HepG2 (cell line): ENCODE measurements at regions not wholly inside any gene's neighbourhood (a gene's known extent, or its start where the extent isn't known, plus 50 kb on each side); places are given as distances from the start of the nearest gene placed in this dataset.

Source experiments
- AHR ChIP-seq: IDR thresholded peaks from 2 replicates; pipeline ENCODE4 v1.6.1; 2018; ENCODE audit warnings: missing genetic modification reagents, missing compliant biosample characterization
- ATAD3A ChIP-seq: sonication (generic); formaldehyde crosslinking; IDR thresholded peaks from 2 replicates; pipeline ENCODE4 v1.4.0; 2020; ENCODE audit warnings: missing genetic modification reagents
- ATF3 ChIP-seq: sonication (generic); formaldehyde crosslinking; IDR thresholded peaks from 2 replicates; pipeline ENCODE4 v1.4.0; 2020; ENCODE audit warnings: missing genetic modification reagents
- HES4 ChIP-seq: sonication (generic); formaldehyde crosslinking; IDR thresholded peaks from 2 replicates; pipeline ENCODE4 v1.9.0; 2021; ENCODE audit warnings: mild to moderate bottlenecking, missing genetic modification reagents, borderline replicate concordance
- ISL2 ChIP-seq: sonication (generic); formaldehyde crosslinking; IDR thresholded peaks from 2 replicates; pipeline ENCODE4 v1.5.0; 2020; ENCODE audit warnings: missing genetic modification reagents
- SALL1 ChIP-seq: sonication (generic); formaldehyde crosslinking; IDR thresholded peaks from 2 replicates; pipeline ENCODE4 v1.8.0; 2022; ENCODE audit warnings: mild to moderate bottlenecking, missing genetic modification reagents
- ZBTB4 ChIP-seq: sonication (generic); formaldehyde crosslinking; IDR thresholded peaks from 2 replicates; pipeline ENCODE4 v1.4.0; 2020; ENCODE audit warnings: missing genetic modification reagents, mild to moderate bottlenecking, borderline replicate concordance
- ZNF232 ChIP-seq: sonication (generic); formaldehyde crosslinking; IDR thresholded peaks from 2 replicates; pipeline ENCODE4 v1.4.0; 2020; ENCODE audit warnings: missing genetic modification reagents, borderline replicate concordance
- ZNF282 ChIP-seq: fragments of 450-650 bp; IDR thresholded peaks from 2 replicates; pipeline ENCODE4 v1.6.1; 2018; ENCODE audit not compliant: partially characterized antibody
- ZNF367 ChIP-seq: sonication (generic); formaldehyde crosslinking; IDR thresholded peaks from 2 replicates; pipeline ENCODE4 v1.4.0; 2020; ENCODE audit warnings: missing genetic modification reagents, borderline replicate concordance
- ZNF850 ChIP-seq: sonication (generic); formaldehyde crosslinking; conservative IDR thresholded peaks from 2 replicates; pipeline ENCODE4 v1.9.0; 2021; ENCODE audit warnings: mild to moderate bottlenecking, missing genetic modification reagents
- ZSCAN5A ChIP-seq: sonication (generic); formaldehyde crosslinking; IDR thresholded peaks from 2 replicates; pipeline ENCODE4 v1.8.0; 2022; ENCODE audit warnings: mild to moderate bottlenecking, missing genetic modification reagents, borderline replicate concordance
- TF ChIP-seq, protein P1 (sequence below): sonication (generic); formaldehyde crosslinking; IDR thresholded peaks from 2 replicates; pipeline ENCODE4 v1.5.1; 2020; ENCODE audit warnings: missing genetic modification reagents, mild to moderate bottlenecking, borderline replicate concordance
- TF ChIP-seq, protein P2 (sequence below): sonication (generic); formaldehyde crosslinking; IDR thresholded peaks from one replicate; pipeline ENCODE4 v1.5.1; 2020; ENCODE audit warnings: mild to moderate bottlenecking, missing genetic modification reagents; ENCODE audit errors: not compliant biosample characterization
- TF ChIP-seq, protein P3 (sequence below): sonication (generic); formaldehyde crosslinking; IDR thresholded peaks from 2 replicates; pipeline ENCODE4 v1.8.1; 2023; ENCODE audit warnings: missing genetic modification reagents, mild to moderate bottlenecking, borderline replicate concordance

GRCh38 chr3:76685858-76686257 lies 354.0 kb upstream of the ROBO2 start (continued):
- TF ChIP-seq, protein P1, sequence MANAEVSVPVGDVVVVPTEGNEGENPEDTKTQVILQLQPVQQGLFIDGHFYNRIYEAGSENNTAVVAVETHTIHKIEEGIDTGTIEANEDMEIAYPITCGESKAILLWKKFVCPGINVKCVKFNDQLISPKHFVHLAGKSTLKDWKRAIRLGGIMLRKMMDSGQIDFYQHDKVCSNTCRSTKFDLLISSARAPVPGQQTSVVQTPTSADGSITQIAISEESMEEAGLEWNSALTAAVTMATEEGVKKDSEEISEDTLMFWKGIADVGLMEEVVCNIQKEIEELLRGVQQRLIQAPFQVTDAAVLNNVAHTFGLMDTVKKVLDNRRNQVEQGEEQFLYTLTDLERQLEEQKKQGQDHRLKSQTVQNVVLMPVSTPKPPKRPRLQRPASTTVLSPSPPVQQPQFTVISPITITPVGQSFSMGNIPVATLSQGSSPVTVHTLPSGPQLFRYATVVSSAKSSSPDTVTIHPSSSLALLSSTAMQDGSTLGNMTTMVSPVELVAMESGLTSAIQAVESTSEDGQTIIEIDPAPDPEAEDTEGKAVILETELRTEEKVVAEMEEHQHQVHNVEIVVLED (CRISPR knock-in tag) = no peak
- TF ChIP-seq ZNF850 (CRISPR knock-in tag) = no peak
- no peak for TF ChIP-seq ZBTB4 (CRISPR knock-in tag)
- TF ChIP-seq ATAD3A (CRISPR knock-in tag) = no peak
- TF ChIP-seq HES4 (CRISPR knock-in tag) = no peak
- TF ChIP-seq ZNF232 (CRISPR knock-in tag) = no peak
- TF ChIP-seq ZNF282 = no peak
- TF ChIP-seq ISL2 (CRISPR knock-in tag) = peak; percentile 97
- no peak for TF ChIP-seq ZSCAN5A (CRISPR knock-in tag)
- TF ChIP-seq SALL1 (CRISPR knock-in tag) = peak; percentile 89; the same call in 1 of the 2 replicates
- no peak for TF ChIP-seq AHR (CRISPR knock-in tag)
- TF ChIP-seq, protein P2, sequence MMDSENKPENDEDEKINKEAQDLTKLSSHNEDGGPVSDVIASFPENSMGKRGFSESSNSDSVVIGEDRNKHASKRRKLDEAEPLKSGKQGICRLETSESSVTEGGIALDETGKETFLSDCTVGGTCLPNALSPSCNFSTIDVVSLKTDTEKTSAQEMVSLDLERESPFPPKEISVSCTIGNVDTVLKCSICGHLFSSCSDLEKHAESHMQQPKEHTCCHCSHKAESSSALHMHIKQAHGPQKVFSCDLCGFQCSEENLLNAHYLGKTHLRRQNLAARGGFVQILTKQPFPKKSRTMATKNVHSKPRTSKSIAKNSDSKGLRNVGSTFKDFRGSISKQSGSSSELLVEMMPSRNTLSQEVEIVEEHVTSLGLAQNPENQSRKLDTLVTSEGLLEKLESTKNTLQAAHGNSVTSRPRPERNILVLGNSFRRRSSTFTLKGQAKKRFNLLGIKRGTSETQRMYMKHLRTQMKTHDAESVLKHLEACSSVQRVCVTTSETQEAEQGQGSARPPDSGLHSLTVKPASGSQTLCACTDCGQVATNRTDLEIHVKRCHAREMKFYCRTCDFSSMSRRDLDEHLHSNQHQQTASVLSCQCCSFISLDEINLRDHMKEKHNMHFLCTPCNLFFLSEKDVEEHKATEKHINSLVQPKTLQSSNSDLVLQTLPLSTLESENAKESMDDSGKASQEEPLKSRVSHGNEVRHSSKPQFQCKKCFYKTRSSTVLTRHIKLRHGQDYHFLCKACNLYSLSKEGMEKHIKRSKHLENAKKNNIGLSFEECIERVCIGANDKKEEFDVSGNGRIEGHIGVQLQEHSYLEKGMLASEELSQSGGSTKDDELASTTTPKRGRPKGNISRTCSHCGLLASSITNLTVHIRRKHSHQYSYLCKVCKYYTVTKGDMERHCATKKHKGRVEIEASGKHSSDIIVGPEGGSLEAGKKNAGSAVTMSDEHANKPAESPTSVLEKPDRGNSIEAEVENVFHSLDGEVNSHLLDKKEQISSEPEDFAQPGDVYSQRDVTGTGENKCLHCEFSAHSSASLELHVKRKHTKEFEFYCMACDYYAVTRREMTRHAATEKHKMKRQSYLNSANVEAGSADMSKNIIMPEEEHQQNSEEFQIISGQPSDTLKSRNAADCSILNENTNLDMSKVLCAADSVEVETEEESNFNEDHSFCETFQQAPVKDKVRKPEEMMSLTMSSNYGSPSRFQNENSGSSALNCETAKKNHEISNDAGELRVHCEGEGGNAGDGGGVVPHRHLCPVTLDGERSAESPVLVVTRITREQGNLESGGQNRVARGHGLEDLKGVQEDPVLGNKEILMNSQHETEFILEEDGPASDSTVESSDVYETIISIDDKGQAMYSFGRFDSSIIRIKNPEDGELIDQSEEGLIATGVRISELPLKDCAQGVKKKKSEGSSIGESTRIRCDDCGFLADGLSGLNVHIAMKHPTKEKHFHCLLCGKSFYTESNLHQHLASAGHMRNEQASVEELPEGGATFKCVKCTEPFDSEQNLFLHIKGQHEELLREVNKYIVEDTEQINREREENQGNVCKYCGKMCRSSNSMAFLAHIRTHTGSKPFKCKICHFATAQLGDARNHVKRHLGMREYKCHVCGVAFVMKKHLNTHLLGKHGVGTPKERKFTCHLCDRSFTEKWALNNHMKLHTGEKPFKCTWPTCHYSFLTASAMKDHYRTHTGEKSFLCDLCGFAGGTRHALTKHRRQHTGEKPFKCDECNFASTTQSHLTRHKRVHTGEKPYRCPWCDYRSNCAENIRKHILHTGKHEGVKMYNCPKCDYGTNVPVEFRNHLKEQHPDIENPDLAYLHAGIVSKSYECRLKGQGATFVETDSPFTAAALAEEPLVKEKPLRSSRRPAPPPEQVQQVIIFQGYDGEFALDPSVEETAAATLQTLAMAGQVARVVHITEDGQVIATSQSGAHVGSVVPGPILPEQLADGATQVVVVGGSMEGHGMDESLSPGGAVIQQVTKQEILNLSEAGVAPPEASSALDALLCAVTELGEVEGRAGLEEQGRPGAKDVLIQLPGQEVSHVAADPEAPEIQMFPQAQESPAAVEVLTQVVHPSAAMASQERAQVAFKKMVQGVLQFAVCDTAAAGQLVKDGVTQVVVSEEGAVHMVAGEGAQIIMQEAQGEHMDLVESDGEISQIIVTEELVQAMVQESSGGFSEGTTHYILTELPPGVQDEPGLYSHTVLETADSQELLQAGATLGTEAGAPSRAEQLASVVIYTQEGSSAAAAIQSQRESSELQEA (CRISPR knock-in tag) = no peak
- TF ChIP-seq, protein P3, sequence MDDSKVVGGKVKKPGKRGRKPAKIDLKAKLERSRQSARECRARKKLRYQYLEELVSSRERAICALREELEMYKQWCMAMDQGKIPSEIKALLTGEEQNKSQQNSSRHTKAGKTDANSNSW (CRISPR knock-in tag) = no peak
- TF ChIP-seq ZNF367 (CRISPR knock-in tag) = no peak
- peak; percentile 58; the same call in 1 of the 2 replicates for TF ChIP-seq ATF3
